ENCODE measurements at regions not wholly inside any gene's neighbourhood (a gene's known extent, or its start where the extent isn't known, plus 50 kb on each side); places are given as distances from the start of the nearest gene placed in this dataset.
A peak's percentile ranks its signal among the peaks of the same experiment; 100 is the strongest.

DNA sequence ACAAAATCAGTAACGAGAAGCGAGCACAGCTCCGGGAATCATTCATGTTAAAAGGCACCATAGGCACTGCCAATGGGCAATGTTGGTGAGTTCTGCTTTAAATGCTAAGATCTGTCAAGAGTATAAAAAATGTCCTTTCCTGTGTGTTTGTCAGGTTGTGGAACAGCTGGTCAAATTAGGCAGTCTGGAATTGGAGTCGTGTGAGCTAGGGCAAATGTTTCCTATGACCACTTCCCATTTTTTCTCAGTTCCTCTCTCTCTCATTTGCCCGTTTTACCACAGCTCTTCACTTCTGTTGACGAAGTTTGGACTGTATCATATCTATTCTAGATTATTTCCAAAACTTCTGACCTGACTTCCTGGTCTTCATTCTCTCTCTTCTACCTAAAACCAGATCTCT lies 60.8 kb upstream of the GOLIM4 start:
- H4K20me1 ChIP-seq (ENCODE audit: insufficient read depth) = no peaks in the 10 kb centered on the region
- H3K9me3 ChIP-seq (ENCODE audit: insufficient read depth, low read depth) = 0 out of 2 replicates have a peak, but pooled peaks cover 3% of the 10 kb centered on the region
- no peaks in the 10 kb centered on the region for H3K79me2 ChIP-seq (ENCODE audit: low read depth)
- H3K4me2 ChIP-seq = no peak overlapping the region
- no TSS peak for BruUV-seq (replicated peaks)
- no peak for DNase-seq
- H2AFZ ChIP-seq = peak overlapping the region; percentile 47; the same call in 1 of the 2 replicates
- no peaks in the 10 kb centered on the region for H3K36me3 ChIP-seq (ENCODE audit: low read depth)
- TF ChIP-seq EZH2 (IDR thresholded peaks at IDR 0.05; ENCODE audit: low read depth) = no peak
- TF ChIP-seq, protein P1, sequence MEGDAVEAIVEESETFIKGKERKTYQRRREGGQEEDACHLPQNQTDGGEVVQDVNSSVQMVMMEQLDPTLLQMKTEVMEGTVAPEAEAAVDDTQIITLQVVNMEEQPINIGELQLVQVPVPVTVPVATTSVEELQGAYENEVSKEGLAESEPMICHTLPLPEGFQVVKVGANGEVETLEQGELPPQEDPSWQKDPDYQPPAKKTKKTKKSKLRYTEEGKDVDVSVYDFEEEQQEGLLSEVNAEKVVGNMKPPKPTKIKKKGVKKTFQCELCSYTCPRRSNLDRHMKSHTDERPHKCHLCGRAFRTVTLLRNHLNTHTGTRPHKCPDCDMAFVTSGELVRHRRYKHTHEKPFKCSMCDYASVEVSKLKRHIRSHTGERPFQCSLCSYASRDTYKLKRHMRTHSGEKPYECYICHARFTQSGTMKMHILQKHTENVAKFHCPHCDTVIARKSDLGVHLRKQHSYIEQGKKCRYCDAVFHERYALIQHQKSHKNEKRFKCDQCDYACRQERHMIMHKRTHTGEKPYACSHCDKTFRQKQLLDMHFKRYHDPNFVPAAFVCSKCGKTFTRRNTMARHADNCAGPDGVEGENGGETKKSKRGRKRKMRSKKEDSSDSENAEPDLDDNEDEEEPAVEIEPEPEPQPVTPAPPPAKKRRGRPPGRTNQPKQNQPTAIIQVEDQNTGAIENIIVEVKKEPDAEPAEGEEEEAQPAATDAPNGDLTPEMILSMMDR (conservative IDR thresholded peaks at IDR 0.05) = no peak
- no peaks in the 10 kb centered on the region for H3K4me1 ChIP-seq (replicated peaks; ENCODE audit: insufficient read depth)
- H3K9me2 ChIP-seq (ENCODE audit: insufficient read depth) = no peaks in the 10 kb centered on the region
- ChIA-PET POLR2A (ENCODE audit: unreplicated experiment) (no interaction called here), CTCF (no interaction called here)
- H3K27ac ChIP-seq = no peak overlapping the region
- H3K4me3 ChIP-seq = no peak overlapping the region
- H3F3A ChIP-seq (ENCODE audit: insufficient read depth, low read depth) = no peaks in the 10 kb centered on the region
- intact Hi-C loops (cut with micrococcal nuclease; ENCODE audit: unreplicated experiment) = no loop called here
- no peaks in the 10 kb centered on the region for H3K27me3 ChIP-seq (ENCODE audit: insufficient read depth, low read depth)

DNA sequence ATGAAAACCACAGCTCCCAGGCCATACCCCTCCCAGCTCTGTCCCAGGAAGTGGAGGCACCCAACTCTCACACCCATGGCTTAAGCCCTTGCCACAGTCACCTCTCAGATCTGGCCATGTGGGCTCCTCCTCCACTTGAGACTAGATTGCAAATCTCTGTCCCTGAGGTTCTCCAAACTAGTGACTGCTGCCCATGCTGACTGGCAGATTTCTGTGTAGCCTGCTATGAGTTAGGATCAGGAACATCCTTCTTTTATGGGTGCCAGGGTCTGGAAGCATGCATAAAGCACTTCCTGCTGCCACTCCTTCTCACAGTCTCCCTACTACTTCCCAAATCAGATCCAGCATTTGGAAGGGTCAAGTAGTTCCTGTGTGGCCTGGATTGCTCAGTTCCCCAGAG lies 59.6 kb upstream of the GOLIM4 start:
- Histone ChIP-seq H3K4me3 (no peak overlapping the region), H3F3A (ENCODE audit: insufficient read depth, low read depth) (no peaks in the 10 kb centered on the region), H3K27ac (no peak overlapping the region), H4K20me1 (ENCODE audit: insufficient read depth) (no peaks in the 10 kb centered on the region), H3K4me1 (replicated peaks; ENCODE audit: insufficient read depth) (no peaks in the 10 kb centered on the region), H3K27me3 (ENCODE audit: insufficient read depth, low read depth) (no peaks in the 10 kb centered on the region), H3K9me3 (ENCODE audit: insufficient read depth, low read depth) (0 out of 2 replicates have a peak, but pooled peaks cover 3% of the 10 kb centered on the region), H3K79me2 (ENCODE audit: low read depth) (no peaks in the 10 kb centered on the region), H3K4me2 (no peak overlapping the region), H2AFZ (0 out of 2 replicates have a peak overlapping the region, but pooled peaks have one; percentile 15), H3K36me3 (ENCODE audit: low read depth) (no peaks in the 10 kb centered on the region), H3K9me2 (ENCODE audit: insufficient read depth) (no peaks in the 10 kb centered on the region)
- DNase-seq = no peak
- ChIA-PET CTCF (interaction anchor here (0.7 kb wide), 1 partner anchor 10 kb away, joined by 4 read pairs; no protein-coding TSS in a partner anchor), POLR2A (ENCODE audit: unreplicated experiment) (no interaction called here)
- BruUV-seq (replicated peaks) = no TSS peak
- intact Hi-C loops (cut with micrococcal nuclease; ENCODE audit: unreplicated experiment) = no loop called here
- TF ChIP-seq, protein P1 (conservative IDR thresholded peaks at IDR 0.05) = no peak
- TF ChIP-seq EZH2 (IDR thresholded peaks at IDR 0.05; ENCODE audit: low read depth) = no peak

DNA sequence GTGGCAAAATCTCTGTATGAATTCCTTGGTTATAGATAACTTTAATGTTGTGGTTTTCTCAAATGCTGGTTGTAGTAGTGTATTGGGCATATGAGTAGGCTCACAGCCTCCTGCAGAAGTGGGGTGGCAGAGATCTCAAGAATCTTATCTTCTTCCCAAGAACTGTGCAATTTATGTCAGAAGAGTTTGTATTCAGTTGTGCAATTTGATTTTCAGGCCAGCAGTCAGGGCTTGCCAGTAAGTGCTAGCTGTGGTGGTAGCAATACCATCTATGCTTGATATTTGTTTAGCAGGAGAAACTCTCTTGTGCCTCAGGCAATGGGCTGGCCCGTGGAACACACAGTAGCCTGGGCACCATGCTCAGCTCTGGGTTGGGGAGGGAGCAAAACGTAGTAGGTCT lies 58.4 kb upstream of the GOLIM4 start:
- Histone ChIP-seq H3F3A (ENCODE audit: insufficient read depth, low read depth) (no peaks in the 10 kb centered on the region), H2AFZ (no peak overlapping the region), H3K27me3 (ENCODE audit: insufficient read depth, low read depth) (no peaks in the 10 kb centered on the region), H3K27ac (no peak overlapping the region), H3K4me1 (replicated peaks; ENCODE audit: insufficient read depth) (no peaks in the 10 kb centered on the region), H3K4me3 (no peak overlapping the region), H3K79me2 (ENCODE audit: low read depth) (no peaks in the 10 kb centered on the region), H3K36me3 (ENCODE audit: low read depth) (no peaks in the 10 kb centered on the region), H3K4me2 (no peak overlapping the region), H4K20me1 (ENCODE audit: insufficient read depth) (no peaks in the 10 kb centered on the region), H3K9me3 (ENCODE audit: insufficient read depth, low read depth) (0 out of 2 replicates have a peak, but pooled peaks cover 3% of the 10 kb centered on the region), H3K9me2 (ENCODE audit: insufficient read depth) (no peaks in the 10 kb centered on the region)
- intact Hi-C loops (cut with micrococcal nuclease; ENCODE audit: unreplicated experiment) = no loop called here
- ChIA-PET POLR2A (ENCODE audit: unreplicated experiment) (no interaction called here), CTCF (no interaction called here)
- TF ChIP-seq, protein P1 (conservative IDR thresholded peaks at IDR 0.05) = no peak
- TF ChIP-seq EZH2 (IDR thresholded peaks at IDR 0.05; ENCODE audit: low read depth) = no peak
- no TSS peak for BruUV-seq (replicated peaks)
- peak in 1 of 2 experiments; percentile 13 for DNase-seq

All from PC-9 (cell line).